ENCODE measurements at regions not wholly inside any gene's neighbourhood (a gene's known extent, or its start where the extent isn't known, plus 50 kb on each side); places are given as distances from the start of the nearest gene placed in this dataset.

GRCh38 chr13:58187881-58188280, 556.3 kb downstream of the PCDH17 start:
- no peak for DNase-seq

DNA sequence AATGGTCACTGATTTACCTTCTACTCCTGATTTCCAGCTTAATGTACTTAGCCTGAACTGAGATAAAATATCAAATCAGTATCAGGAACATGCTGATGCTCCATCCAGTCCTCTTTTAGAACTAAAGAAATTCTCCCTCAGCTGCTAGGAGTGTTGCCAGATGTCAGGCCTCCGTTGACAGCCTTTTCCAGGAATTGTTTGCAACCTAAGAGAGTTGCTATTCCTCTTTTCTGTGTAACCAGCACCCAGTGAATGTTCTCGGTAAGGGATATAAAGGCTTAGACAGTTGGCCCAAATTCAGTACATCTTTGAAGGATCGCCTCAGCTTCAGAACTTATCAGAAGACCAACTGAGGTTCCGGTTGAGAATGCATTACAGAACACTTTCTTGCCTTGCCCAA, 559.0 kb downstream of the PCDH17 start:
- DNase-seq: no peak

DNA sequence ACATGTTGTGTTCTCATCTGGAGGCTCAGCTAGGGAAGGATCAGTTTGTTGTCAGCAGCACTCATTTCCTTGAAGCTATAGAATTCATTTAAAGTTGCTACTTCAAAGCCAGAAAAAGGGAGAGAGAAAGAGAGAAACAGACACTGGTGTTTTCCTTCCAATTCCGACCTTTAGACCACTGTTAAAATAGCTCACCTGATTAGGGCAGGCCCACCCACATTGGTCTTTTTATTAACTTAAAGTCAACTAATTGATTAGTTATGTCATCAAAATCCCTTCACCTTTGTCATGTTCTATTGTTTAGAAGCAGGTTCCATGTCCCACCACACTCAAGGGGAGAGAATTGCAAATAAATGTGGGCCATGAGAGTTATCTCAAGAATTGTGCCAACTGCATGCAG, 560.2 kb downstream of the PCDH17 start:
- DNase-seq: no peak

DNA sequence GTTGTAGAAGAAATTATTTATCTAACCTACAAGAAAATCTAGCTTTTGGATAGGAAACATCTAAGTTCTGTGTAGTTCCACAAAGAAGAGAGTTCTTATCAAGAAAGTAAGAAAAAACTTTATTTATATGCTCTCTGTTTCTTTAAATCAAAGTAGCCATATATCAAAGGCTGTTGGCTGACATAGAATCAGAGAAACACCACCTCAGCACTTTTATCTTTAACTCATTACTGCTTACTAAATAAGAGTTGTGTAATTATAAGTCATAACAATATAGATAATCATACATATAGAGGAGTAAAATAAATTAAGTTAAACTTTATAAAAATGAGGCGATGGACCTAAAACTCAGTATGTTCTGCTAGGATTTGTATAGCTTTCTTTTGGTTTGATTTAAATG, 570.6 kb downstream of the PCDH17 start:
- DNase-seq: no peak

- no peak for DNase-seq
Observed at GRCh38 chr13:58207501-58207900, 576.0 kb downstream of the PCDH17 start.

GRCh38 chr13:58235454-58235853, 603.9 kb downstream of the PCDH17 start:
- DNase-seq: no peak

- DNase-seq: no peak
Observed at GRCh38 chr13:58238972-58239773, 607.6 kb downstream of the PCDH17 start.

- DNase-seq: no peak
Observed at GRCh38 chr13:58239774-58240268, 608.3 kb downstream of the PCDH17 start.

GRCh38 chr13:58247080-58247479, 615.5 kb downstream of the PCDH17 start:
- no peak for DNase-seq

GRCh38 chr13:58254943-58255342, 623.4 kb downstream of the PCDH17 start:
- DNase-seq: no peak

GRCh38 chr13:58266271-58266670, 634.7 kb downstream of the PCDH17 start:
- no peak for DNase-seq

- DNase-seq: no peak
Observed at GRCh38 chr13:58298556-58299135, 667.1 kb downstream of the PCDH17 start.

DNA sequence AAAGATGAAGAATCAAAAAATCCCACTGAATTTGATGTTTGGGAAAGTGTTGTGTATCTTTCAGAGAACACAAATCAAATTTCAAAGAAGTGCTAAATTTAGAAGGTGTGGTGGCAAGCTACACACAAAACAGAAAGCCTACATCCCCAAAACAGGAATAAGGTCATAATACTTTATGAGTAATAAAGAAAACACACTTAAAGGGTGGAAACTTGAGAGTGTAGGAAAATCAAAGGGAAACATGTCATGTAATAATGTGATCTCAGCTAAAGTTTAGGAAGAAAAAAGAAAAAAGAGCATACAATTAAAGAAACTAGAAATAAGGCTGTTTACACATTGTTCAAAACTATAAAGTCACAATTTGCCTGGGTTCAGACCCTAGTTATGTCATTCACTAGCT, 668.7 kb downstream of the PCDH17 start:
- DNase-seq: no peak

- DNase-seq: no peak
Observed at GRCh38 chr13:58300974-58301681, 669.6 kb downstream of the PCDH17 start.

- DNase-seq: no peak
Observed at GRCh38 chr13:58302349-58302748, 670.8 kb downstream of the PCDH17 start.

DNA sequence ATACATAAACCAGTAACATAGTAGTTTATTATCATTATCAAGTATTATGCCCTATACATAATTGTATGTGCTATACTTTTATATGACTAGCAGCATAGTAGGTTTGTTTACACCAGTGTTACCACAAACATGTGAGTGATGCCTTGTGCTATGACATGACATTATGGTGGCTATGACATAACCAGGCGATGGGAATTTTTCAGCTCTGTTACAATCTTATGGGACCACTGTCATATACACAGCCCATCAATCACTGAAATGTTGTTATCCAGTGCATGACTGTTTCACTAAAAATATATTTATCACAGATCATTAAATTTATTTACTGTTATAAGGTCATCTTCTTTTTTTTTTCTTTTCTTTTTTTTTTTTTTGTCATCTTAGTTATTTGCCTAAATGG, 674.5 kb downstream of the PCDH17 start:
- no peak for DNase-seq

GRCh38 chr13:58313219-58313618, 681.7 kb downstream of the PCDH17 start:
- DNase-seq: no peak

DNA sequence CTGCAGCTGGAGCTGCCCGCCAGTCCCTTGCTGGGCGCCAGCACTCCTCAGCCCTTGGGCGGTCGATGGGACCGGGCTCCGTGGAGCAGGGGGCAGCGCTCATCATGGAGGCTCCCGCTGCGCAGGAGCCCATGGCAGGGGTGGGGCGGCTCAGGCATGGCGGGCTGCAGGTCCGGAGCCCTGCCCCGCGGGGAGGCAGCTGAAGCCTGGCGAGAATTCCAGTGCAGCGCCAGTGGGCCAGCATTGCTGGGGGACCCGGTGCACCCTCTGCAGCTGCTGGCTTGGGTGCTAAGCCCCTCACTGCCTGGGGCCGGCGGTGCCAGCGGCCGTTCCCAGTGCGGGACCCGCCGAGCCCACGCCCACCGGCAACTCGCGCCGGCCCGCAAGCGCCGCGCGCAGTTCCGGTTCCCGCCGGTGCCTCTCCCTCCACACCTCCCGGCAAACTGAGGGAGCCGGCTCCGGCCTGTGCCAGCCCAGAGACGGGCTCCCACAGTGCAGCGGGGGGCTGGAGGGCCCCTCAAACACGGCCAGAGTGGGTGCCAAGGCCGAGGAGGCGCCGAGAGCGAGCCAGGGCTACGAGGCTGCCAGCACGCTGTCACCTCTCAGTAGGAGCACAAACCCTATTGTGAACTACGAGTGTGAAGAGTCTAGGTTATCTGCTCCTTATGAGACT, 687.1 kb downstream of the PCDH17 start:
- no peak for DNase-seq

- no peak for DNase-seq
Observed at GRCh38 chr13:58324161-58324560, 692.6 kb downstream of the PCDH17 start.

DNA sequence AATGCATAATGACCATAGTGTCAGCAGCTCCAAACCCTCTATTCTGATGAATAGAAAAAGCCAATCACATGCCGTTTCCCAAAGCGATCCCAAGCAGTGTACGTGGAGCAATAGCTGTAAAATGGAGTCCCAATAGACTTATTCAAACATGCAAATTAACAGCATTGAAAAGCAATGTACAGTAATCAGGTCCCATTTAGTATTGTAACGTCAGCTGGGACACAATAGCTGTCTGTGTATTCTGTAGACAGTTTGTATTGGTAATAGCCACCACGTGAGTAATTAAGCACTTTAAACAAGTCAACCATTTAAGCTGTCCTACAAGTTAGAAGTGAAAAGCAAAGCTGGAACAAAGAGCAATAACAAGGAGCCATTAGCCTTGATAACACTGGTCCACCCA, 698.2 kb downstream of the PCDH17 start:
- DNase-seq: no peak

DNA sequence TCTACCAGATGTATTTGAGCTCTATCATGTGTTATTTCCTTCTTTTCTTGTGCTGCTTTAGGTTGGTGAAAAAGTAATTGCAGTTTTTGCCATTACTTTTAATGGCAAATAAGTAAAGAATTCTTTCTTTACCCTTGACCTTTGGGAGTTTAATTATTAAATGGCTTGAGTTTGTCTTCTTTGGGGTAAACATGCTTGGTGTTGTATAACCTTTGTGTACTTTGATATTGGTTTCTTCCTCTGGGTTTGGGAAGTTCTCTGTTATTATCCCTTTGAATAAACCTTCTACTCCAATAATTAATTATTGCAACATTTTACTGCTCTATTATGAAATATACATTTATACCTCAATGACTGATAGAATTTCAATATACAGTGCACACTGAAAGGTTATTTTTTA, 709.4 kb downstream of the PCDH17 start:
- no peak for DNase-seq

DNA sequence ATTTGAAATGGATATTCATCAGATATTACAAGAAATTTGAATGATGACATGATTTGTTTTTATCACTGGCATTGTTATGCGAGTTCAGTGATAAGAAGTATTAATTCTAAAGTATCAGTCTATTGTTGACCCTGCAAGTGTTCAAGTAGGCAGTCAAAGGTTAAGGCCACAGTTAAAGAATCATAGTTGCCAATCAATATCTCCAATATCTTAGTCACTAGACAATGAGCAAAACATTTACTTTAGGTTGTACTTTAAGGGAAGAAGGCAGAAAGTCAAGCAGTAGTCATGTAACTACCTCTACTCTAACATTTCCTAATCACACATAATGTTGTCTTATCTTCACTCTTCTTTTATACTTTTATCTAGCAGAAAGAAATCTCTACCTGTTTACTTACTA, 709.8 kb downstream of the PCDH17 start:
- no peak for DNase-seq
